WERI-Rb-1 (cell line): ENCODE measurements at regions not wholly inside any gene's neighbourhood (a gene's known extent, or its start where the extent isn't known, plus 50 kb on each side); places are given as distances from the start of the nearest gene placed in this dataset.

Experiments used
- DNase-seq: peaks from one replicate; pipeline ENCODE4 v3.0.0-alpha.2; 2020
- H3K27ac ChIP-seq: fragments of 250-450 bp; sonication (Bioruptor Pico); 2 replicates; pipeline ENCODE4 v1.5.1; 2020; ENCODE audit warnings: mild to moderate bottlenecking, moderate library complexity
- H3K27me3 ChIP-seq: fragments of 250-450 bp; sonication (Bioruptor Pico); 2 replicates; pipeline ENCODE4 v1.5.1; 2021; ENCODE audit warnings: mild to moderate bottlenecking, low read depth, moderate library complexity; ENCODE audit not compliant: insufficient read depth, severe bottlenecking
- H3K36me3 ChIP-seq: fragments of 250-450 bp; sonication (Bioruptor Pico); 2 replicates; pipeline ENCODE4 v1.5.1; 2020; ENCODE audit warnings: mild to moderate bottlenecking, moderate library complexity
- H3K4me3 ChIP-seq: 2 replicates; pipeline ENCODE4 v1.5.1; 2011; ENCODE audit warnings: low read depth, mild to moderate bottlenecking, control low read depth, low read length
- H3K9me3 ChIP-seq: fragments of 250-450 bp; sonication (Bioruptor Pico); 2 replicates; pipeline ENCODE4 v1.5.1; 2021; ENCODE audit warnings: mild to moderate bottlenecking, moderate library complexity; ENCODE audit not compliant: severe bottlenecking
- CTCF ChIP-seq: IDR thresholded peaks from 2 replicates; pipeline ENCODE4 v1.5.1; 2011; ENCODE audit warnings: low read depth, mild to moderate bottlenecking, control low read depth, inconsistent platforms, low read length

- H3K36me3 ChIP-seq = no peaks in the 10 kb centered on the region
- no peak overlapping the region for H3K4me3 ChIP-seq
- no peaks in the 10 kb centered on the region for H3K9me3 ChIP-seq
- DNase-seq = no peak
- H3K27me3 ChIP-seq = no peaks in the 10 kb centered on the region
- TF ChIP-seq CTCF = no peak
- no peak overlapping the region for H3K27ac ChIP-seq
Observed at GRCh38 chr3:153338487-153338886, 176.5 kb downstream of the RAP2B start.

- TF ChIP-seq CTCF = no peak
- Histone ChIP-seq H3K9me3 (no peaks in the 10 kb centered on the region), H3K27me3 (no peaks in the 10 kb centered on the region), H3K27ac (no peak overlapping the region), H3K36me3 (no peaks in the 10 kb centered on the region), H3K4me3 (no peak overlapping the region)
- no peak for DNase-seq
Observed at GRCh38 chr3:153339065-153339464, 177.0 kb downstream of the RAP2B start.

GRCh38 chr3:153343988-153344782 is 182.2 kb downstream of the RAP2B start:
- H3K4me3 ChIP-seq = no peak overlapping the region
- no peak overlapping the region for H3K27ac ChIP-seq
- H3K9me3 ChIP-seq = no peaks in the 10 kb centered on the region
- H3K27me3 ChIP-seq = no peaks in the 10 kb centered on the region
- no peak for TF ChIP-seq CTCF
- DNase-seq = no peak
- H3K36me3 ChIP-seq = no peaks in the 10 kb centered on the region

GRCh38 chr3:153348457-153349107 is 186.6 kb downstream of the RAP2B start:
- H3K9me3 ChIP-seq = no peaks in the 10 kb centered on the region
- H3K36me3 ChIP-seq = no peaks in the 10 kb centered on the region
- no peak for DNase-seq
- TF ChIP-seq CTCF = no peak
- H3K27ac ChIP-seq = no peak overlapping the region
- H3K4me3 ChIP-seq = no peak overlapping the region
- no peaks in the 10 kb centered on the region for H3K27me3 ChIP-seq

- DNase-seq = no peak
- Histone ChIP-seq H3K27ac (no peak overlapping the region), H3K27me3 (no peaks in the 10 kb centered on the region), H3K36me3 (no peaks in the 10 kb centered on the region), H3K9me3 (no peaks in the 10 kb centered on the region), H3K4me3 (no peak overlapping the region)
- no peak for TF ChIP-seq CTCF
Observed at GRCh38 chr3:153349108-153349499, 187.1 kb downstream of the RAP2B start.
